NCI-H524 (cell line): ENCODE measurements at regions not wholly inside any gene's neighbourhood (a gene's known extent, or its start where the extent isn't known, plus 50 kb on each side); places are given as distances from the start of the nearest gene placed in this dataset.

Experiments used
- DNase-seq, 2 experiments: peaks; one replicate each; lab custom pipeline; 2025; lab: John Stamatoyannopoulos, UW

DNA sequence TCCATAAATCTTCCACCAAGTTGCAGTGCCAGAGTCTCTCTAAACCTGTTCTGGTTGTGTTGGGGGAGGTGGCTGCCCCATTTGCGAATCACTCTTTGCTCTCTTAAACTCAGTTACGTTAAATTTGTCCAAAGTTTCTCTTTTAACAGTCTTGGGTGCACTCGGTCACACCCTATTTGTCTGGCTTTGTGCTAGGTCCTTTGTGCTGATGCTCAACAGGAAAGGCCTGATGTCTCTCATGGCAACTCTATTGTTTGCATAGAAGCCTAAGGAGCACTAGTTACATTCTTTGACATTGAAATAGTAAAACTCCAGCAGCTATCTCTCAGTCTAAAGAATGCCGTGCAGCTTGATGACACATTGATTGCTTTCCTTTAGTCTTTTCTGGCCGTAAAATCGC is 105.1 kb downstream of the TRMT11 start:
- no peak for DNase-seq

DNA sequence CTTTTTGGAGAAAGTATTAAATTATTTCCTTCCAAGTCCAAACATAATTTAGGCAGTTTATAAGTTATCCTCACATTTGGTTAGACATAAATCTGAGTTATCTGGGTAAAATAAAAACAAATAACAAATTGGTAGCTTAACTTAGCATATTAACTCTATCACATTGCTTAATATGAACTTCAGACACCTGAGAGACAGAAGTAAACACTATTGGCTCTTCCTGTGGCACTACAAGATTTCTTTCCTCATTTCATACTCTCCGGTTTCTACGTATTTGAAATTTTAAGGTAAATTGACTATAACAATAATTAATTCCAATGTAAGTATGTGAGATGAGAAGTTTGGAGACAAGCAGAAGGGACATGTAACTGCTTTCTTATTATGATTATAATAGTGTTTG is 106.8 kb downstream of the TRMT11 start:
- no peak for DNase-seq

DNA sequence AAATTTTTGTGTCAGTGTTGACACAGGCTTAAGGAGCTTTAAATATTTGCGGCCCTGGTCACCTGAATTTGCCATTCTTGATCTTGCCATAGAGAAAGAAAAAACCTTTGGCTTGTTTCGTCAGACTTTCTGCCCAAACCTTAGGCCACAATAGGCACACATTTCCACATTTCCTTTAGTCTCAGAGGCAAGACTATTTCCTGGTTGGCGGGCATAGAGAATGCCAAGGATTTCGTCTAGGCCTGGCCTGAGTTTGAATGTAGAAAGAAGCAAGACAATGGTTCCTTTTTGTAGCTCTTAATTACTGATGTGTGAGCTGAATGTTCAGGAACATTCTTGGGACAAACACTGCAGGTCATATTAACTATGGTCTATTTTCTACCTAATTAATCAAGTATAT is 108.1 kb downstream of the TRMT11 start:
- no peak for DNase-seq

GRCh38 chr6:126100386-126100785 is 114.0 kb downstream of the TRMT11 start:
- no peak for DNase-seq

DNA sequence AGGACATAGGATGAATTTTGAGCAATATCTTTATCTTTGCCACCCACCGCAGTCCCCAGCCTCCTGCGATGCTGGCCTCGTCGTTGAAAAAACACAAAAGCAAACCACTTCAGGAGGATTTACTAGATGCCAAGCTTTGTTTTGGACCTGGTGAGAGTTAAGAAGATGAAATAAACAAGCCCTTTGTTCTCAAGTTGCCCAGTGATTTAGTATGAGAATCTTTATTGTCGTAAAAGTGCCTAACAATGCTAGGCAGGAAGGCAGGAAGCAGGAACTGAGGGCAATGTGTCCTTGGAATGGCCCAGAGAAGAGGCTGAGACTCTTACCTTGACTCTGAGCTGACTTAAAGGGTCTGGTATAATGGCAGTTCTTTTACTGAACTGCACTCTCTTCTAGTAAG is 116.0 kb downstream of the TRMT11 start:
- DNase-seq = no peak

DNA sequence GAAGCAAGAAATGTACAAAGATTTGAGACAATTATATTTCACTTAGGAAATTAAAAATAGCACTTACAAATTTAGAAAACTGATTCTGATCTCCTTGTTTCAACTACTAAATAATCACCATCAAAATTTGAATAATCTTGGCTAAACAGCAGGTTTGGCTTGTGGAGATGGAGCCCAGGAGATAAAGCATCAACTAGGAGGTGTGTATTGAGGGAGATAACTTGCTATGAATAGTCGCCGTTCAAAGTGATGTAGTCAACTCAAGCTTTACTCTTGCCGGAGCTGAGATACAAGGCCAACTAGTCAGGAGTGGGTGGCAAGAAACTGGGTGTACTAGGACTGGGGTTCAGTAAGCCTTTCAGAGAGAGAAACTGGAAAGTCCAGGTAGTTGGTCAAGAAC is 117.7 kb downstream of the TRMT11 start:
- no peak for DNase-seq

GRCh38 chr6:126107475-126108166 is 121.3 kb downstream of the TRMT11 start:
- no peak for DNase-seq

- DNase-seq = no peak
These were observed 124.4 kb downstream of the TRMT11 start for GRCh38 chr6:126110512-126111270.

- no peak for DNase-seq
These were observed 125.0 kb downstream of the TRMT11 start for GRCh38 chr6:126111327-126111726.

DNA sequence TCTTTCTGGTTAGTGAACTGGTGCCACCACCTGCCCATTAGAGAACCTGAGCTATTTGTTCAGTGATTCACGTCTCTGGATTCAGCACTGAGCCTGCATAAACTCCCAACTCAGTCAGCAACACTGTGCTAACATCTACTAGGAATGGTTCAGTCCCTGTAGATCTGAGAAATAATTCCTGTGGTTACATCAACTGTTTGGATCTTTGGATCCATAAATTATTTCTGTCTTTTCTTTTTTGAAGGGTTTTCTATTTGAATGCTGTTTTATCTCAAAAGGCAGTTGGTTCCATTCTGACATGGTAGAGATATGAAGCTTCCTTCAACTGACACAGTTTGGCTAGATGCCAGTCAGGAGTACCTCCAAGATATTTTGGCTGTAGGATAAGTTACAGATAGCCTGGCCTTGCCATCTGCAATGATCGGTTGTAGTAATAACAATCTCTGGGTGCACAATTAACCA is 125.9 kb downstream of the TRMT11 start:
- DNase-seq = no peak

DNA sequence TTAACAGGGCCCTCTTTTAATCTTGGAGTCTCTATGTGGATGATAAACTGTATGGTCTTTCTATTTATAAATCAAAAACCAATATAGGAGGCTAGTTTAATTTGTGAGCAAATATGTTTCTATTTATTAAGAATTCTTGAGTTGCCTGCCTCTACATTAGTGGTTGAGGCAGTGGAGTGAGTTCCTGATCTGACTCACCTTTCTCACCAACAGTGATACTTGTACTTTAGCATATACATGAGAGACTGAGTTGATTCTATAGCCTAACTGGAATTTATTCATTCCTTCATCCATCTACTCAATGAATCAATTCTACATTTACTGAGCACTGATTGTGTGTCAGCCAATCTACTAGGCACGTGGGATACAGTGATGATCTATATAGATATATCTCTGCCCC is 126.9 kb downstream of the TRMT11 start:
- no peak for DNase-seq

DNA sequence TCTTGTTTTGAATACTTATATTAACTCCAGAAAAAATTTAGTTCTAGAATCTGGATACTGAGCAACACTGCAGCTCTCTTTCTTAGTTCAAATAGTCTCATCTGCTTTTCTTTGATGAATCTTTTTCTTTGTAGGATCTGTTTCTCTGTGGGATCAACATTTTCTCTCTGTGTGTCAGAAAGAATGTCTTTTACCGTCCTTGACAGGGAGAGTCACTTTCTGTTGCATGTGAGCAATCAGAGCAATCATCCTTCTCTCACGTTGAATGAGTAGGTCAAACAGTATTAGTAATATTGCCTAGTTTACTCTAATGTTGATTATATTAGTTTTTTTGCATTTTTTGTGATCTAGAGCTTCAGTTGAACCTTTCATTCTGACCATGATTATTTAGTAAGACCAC is 130.9 kb downstream of the TRMT11 start:
- DNase-seq = no peak

- DNase-seq = peak; percentile 78 to 91
These were observed 131.9 kb downstream of the TRMT11 start for GRCh38 chr6:126118058-126118755.

DNA sequence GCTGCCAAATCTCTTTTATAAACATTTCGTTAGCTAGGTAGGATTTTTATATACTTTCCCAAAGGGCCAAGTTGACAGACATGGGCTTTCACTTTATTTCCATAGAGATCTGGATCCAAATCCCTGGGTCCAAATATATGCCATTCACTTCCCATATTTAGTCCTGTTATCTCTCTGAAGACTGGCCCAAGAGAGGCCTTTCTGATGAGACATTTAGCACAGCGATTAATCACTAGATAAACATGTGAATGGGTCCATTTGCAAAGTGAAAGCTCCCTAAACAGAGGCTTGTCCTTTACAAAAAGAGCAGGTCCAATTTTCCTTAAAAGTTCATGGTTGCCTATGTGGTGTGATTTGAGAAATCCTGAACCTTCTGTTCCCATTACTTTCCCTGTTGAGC is 132.6 kb downstream of the TRMT11 start:
- no peak for DNase-seq

DNA sequence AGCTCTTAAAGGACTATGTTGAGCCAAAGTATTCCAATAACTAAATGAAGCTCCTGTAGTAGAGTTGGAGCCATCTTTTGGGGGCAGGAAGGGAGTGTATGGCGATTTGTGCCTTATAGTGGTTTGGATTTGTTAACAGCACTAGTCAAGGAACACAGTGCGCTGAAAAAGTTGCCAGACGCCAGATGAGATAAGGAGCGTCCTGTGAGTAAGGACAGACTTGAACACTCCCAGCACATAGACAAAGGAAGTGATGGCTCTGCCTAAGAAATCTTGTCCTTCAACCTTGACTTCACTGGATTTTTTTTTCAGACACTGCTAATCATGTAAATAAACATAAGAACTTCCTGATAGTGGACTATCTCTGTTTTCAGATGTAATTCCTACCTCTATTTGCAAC is 136.9 kb downstream of the TRMT11 start:
- DNase-seq = no peak

DNA sequence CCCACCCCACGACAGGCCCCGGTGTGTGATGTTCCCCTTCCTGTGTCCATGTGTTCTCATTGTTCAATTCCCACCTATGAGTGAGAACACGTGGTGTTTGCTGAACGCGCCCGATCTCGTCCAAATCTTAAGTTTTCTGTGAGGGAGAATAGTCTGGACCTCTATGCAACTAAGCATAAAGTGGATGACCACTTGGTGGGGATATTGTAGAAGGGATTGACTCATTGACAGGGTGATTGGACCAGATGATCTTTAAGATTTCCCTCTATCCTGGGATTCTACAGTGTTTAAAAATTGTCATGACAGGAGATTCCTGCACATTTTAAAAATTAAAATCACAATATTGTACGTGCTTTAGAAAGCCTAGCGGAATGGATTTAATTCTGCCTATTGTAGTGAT is 141.3 kb downstream of the TRMT11 start:
- peak; percentile 18 to 67 for DNase-seq

DNA sequence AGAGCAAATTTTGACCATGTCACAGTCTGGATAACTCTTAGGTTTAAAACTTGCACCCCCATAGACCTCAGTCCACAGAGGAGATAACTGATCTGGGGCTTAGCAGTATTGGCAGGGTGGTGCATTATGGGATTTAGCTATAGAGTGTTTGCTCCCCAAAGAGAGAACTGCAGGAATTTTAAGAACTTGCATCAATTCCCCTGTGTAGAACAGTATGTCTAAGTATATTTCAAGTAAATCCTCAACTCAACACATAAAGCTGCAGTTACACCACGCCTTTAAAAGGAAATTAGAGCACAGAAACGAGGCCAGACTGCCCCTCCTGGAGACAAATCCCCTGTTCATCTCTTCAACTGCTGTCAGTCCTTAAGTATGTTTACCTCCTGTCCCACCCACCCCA is 144.9 kb downstream of the TRMT11 start:
- DNase-seq = peak; percentile 25 to 58

DNA sequence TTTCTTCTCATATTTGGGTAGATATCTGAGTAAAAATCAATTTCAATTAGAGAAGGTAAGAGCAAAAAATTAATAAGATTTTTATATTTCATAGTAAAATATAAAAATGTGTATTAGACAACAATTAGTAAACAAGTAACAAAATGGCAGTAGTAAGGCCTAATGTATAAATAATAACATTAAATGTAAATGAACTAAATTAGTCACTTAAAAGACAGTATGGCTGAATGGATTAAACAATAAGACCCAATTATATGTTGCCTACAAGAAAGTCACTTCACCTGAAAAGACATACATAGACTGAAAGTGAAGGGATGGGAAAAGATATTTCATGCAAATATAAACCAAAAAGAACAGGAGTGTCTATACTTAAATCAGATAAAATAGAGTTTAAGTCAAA is 147.6 kb downstream of the TRMT11 start:
- DNase-seq = no peak

- DNase-seq = no peak
These were observed 148.2 kb downstream of the TRMT11 start for GRCh38 chr6:126134491-126134890.

DNA sequence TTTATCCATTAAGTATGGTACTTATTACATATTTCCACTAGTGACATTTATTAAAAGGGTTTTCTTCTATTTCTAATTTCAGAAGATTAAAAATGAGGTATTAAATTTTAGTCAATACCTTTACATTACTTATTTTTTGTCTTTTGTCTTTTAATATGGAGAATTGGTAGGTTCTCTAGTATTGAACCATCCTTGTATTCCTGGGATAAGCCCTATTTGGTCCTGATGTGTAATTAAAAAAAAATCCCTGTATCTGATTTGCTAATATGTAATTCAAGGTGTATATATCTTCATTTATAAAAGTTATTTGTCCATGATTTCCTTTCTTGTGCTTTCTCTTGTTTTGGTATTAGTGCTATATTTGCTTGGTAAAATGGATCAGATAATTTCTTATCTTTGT is 153.7 kb downstream of the TRMT11 start:
- DNase-seq = no peak

DNA sequence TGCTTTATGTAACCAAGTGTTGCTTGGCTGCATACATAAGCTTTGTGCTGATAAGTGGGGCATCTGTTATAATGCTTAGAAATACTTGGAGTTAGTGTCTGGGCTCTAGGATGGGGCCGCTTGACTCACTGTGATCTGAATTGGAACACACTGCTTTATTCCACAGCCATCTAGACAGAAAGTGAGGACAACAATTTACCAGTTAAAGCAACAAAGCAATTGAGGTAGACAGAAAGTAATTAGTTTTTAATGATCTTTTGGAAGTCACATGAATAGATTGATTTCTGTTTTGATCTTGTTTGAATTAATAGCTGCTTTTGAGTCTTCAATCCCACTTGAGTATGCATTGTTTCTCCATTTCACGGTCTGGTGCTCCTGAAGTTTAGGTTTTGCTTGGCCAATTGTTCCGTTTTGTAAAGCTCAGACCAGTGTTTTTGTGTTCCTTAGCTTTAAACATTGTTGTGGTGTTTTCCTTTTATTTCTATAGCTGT is 157.5 kb downstream of the TRMT11 start:
- DNase-seq = peak; percentile 44 to 73

GRCh38 chr6:126145351-126145750 is 159.0 kb downstream of the TRMT11 start:
- DNase-seq = no peak

- no peak for DNase-seq
These were observed 161.0 kb downstream of the TRMT11 start for GRCh38 chr6:126147291-126147815.
